Right ventricle myocardium superior (tissue), 1 donor: ENCODE measurements at regions not wholly inside any gene's neighbourhood (a gene's known extent, or its start where the extent isn't known, plus 50 kb on each side); places are given as distances from the start of the nearest gene placed in this dataset.
"Not testable (repeated sequence)": the region's sequence is repeated elsewhere in the genome, so short reads cannot be mapped to it uniquely, and the experiment has no call there.

Source experiments
- ATAC-seq: fragments of 200-7000 bp; cut with Tn5 transposase; one replicate; pipeline ENCODE4 v1.9.1; 2020; ENCODE audit warnings: mild to moderate bottlenecking; ENCODE audit not compliant: poor library complexity
- DNase-seq: peaks from one replicate; pipeline ENCODE4 v3.0.0-alpha.2; 2020
- intact Hi-C: fragments of 100-400 bp; cut with DNase I; formaldehyde crosslinking; loops from one replicate; pipeline ENCODE4 v1.11.2; 2022
- donor health status: DM: no; HTN: yes; CAD: no; lungs with severe emphysema.

- peak; percentile 78 for ATAC-seq
- intact Hi-C loops, result no loop called here
- peak; percentile 59 for DNase-seq
These were observed 297.3 kb upstream of the COBL start for GRCh38 chr7:51613911-51614357.

- intact Hi-C loops, result no loop called here
- no peak for DNase-seq
These were observed 295.3 kb upstream of the COBL start for GRCh38 chr7:51611937-51612336.

GRCh38 chr7:51607447-51607846 is 290.8 kb upstream of the COBL start:
- DNase-seq, result no peak
- ATAC-seq, result no peak
- intact Hi-C loops, result no loop called here

More at GRCh38 chr7:51611937-51612336, 295.3 kb upstream of the COBL start:
- ATAC-seq, result peak; percentile 66

GRCh38 chr7:51606601-51607154 is 290.1 kb upstream of the COBL start:
- ATAC-seq (no peak), DNase-seq (no peak)
- intact Hi-C loops, result no loop called here

- no peak for DNase-seq
- intact Hi-C loops, result no loop called here
- no peak for ATAC-seq
These were observed 285.8 kb upstream of the COBL start for GRCh38 chr7:51602376-51602775.

GRCh38 chr7:51601461-51601860 is 284.9 kb upstream of the COBL start:
- intact Hi-C loops, result no loop called here
- DNase-seq (no peak), ATAC-seq (no peak)

- intact Hi-C loops, DNase-seq, ATAC-seq: not testable (repeated sequence)
These were observed 283.3 kb upstream of the COBL start for GRCh38 chr7:51599935-51600334.

- DNase-seq (no peak), ATAC-seq (no peak)
- intact Hi-C loops, result no loop called here
These were observed 277.0 kb upstream of the COBL start for GRCh38 chr7:51593628-51594027.

GRCh38 chr7:51592842-51593599 is 276.4 kb upstream of the COBL start:
- DNase-seq, result no peak
- ATAC-seq, result no peak
- intact Hi-C loops, result no loop called here

- ATAC-seq (no peak), DNase-seq (no peak)
- intact Hi-C loops, result no loop called here
These were observed 274.6 kb upstream of the COBL start for GRCh38 chr7:51591223-51591622.

GRCh38 chr7:51590746-51591145 is 274.1 kb upstream of the COBL start:
- DNase-seq, result no peak
- intact Hi-C loops, result no loop called here
- ATAC-seq, result no peak

- ATAC-seq (no peak), DNase-seq (no peak)
- intact Hi-C loops, result no loop called here
These were observed 272.5 kb upstream of the COBL start for GRCh38 chr7:51589111-51589510.

- DNase-seq (no peak), ATAC-seq (no peak)
- intact Hi-C loops, result no loop called here
These were observed 271.0 kb upstream of the COBL start for GRCh38 chr7:51587604-51588003.

GRCh38 chr7:51577390-51577789 is 260.8 kb upstream of the COBL start:
- intact Hi-C loops, result no loop called here
- no peak for DNase-seq
- ATAC-seq, result no peak

- DNase-seq (no peak), ATAC-seq (no peak)
- intact Hi-C loops, result no loop called here
These were observed 253.0 kb upstream of the COBL start for GRCh38 chr7:51569581-51569980.

GRCh38 chr7:51569176-51569575 is 252.6 kb upstream of the COBL start:
- no peak for DNase-seq
- intact Hi-C loops, result no loop called here
- ATAC-seq, result no peak

- intact Hi-C loops, result no loop called here
- DNase-seq (no peak), ATAC-seq (no peak)
These were observed 234.5 kb upstream of the COBL start for GRCh38 chr7:51551070-51551469.

GRCh38 chr7:51545131-51545530 is 228.5 kb upstream of the COBL start:
- ATAC-seq, result no peak
- intact Hi-C loops, result no loop called here
- DNase-seq, result no peak

GRCh38 chr7:51543801-51544553 is 227.4 kb upstream of the COBL start:
- DNase-seq (no peak), ATAC-seq (no peak)
- intact Hi-C loops, result no loop called here

- DNase-seq, intact Hi-C loops, ATAC-seq: not testable (repeated sequence)
These were observed 224.3 kb upstream of the COBL start for GRCh38 chr7:51540906-51541305.
